HG02588 (cell line): ENCODE measurements at regions not wholly inside any gene's neighbourhood (a gene's known extent, or its start where the extent isn't known, plus 50 kb on each side); places are given as distances from the start of the nearest gene placed in this dataset.

ENCODE experiments used
- ATAC-seq: cut with Tn5 transposase; IDR thresholded peaks from one replicate; pipeline ENCODE4 v1.9.1; 2021; ENCODE audit warnings: mild to moderate bottlenecking, moderate library complexity; ENCODE audit not compliant: unreplicated experiment

DNA sequence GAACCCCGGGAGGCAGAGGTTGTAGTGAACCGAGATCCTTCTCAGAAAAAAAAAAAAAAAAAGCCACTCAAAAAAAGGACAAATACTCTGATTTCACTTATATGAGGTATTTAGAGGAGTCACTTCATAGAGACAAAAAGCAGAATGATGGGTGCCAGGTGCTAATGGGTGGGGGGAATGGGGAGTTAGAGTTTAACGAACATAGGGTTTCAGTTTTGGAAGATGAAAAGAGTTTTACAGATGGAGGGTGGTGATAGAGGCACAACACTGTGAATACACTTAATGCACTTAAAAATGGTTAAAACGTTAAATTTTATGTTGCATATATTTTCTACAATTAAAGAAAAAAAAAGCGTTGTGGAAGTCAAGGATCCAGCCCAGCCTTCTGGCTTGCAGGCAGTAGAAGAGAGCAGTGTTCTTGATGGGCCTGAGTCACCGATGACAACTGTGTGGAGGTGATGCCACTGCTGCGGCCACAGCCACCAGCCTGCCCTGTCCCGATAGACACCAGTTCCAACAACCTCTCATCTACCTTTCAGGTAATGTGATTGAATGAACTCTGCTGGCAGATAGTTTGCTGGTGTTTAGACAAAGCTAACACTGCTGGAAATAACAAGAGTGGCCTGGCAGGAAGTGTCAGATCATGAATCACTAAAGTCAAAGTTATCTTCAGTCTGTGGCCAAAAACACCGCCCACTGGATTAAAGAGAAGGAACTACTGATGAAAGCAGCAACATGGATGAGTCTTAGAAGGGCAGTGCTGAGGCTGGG, 49.9 kb upstream of the COX10 start:
- no peak for ATAC-seq
